ENCODE measurements at regions not wholly inside any gene's neighbourhood (a gene's known extent, or its start where the extent isn't known, plus 50 kb on each side); places are given as distances from the start of the nearest gene placed in this dataset.

DNA sequence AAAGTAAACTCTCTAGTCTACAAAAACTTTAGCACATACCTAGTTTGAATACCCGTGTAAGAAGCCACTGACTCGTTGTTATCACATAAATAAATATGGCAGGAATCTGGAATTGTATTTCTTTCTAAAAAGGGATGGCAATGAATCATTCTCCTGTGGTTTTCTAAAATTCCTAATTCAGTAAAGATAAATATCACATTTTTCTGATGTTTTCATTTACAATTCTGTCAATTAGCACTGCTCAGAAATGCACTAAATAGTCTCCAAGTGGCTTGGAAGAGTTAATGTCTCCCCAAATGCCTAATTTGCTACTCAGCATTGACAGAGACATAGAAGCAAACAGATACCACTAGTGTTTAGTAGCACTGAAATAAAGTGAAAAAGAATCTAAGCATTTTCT is 547.7 kb upstream of the SLITRK1 start:
- Histone ChIP-seq H3K4me2 (no peak overlapping the region), H3F3A (replicated peaks; ENCODE audit: low read depth) (no peaks in the 10 kb centered on the region), H3K9me2 (ENCODE audit: insufficient read depth) (no peaks in the 10 kb centered on the region), H3K36me3 (ENCODE audit: insufficient read depth) (no peaks in the 10 kb centered on the region), H3K4me1 (ENCODE audit: insufficient read depth) (no peaks in the 10 kb centered on the region), H4K20me1 (replicated peaks; ENCODE audit: insufficient read depth) (no peaks in the 10 kb centered on the region), H2AFZ (no peak overlapping the region), H3K27ac (ENCODE audit: low read depth) (no peak overlapping the region), H3K79me2 (replicated peaks; ENCODE audit: insufficient read depth) (no peaks in the 10 kb centered on the region), H3K27me3 (ENCODE audit: insufficient read depth) (no peaks in the 10 kb centered on the region), H3K4me3 (no peak overlapping the region)
- no peak overlapping the region for H3K27ac Mint-ChIP-seq
- no peaks in the 10 kb centered on the region for H3K9me3 Mint-ChIP-seq
- DNase-seq (ENCODE audit: low spot score) (no peak), ATAC-seq (no peak)
- H3K27me3 Mint-ChIP-seq (ENCODE audit: insufficient read depth, low read depth, poor library complexity), result no peaks in the 10 kb centered on the region
- TF ChIP-seq, protein P1, sequence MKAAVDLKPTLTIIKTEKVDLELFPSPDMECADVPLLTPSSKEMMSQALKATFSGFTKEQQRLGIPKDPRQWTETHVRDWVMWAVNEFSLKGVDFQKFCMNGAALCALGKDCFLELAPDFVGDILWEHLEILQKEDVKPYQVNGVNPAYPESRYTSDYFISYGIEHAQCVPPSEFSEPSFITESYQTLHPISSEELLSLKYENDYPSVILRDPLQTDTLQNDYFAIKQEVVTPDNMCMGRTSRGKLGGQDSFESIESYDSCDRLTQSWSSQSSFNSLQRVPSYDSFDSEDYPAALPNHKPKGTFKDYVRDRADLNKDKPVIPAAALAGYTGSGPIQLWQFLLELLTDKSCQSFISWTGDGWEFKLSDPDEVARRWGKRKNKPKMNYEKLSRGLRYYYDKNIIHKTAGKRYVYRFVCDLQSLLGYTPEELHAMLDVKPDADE (IDR thresholded peaks at IDR 0.05), result no peak
- TF ChIP-seq EZH2 (IDR thresholded peaks at IDR 0.05; ENCODE audit: low read depth, unreplicated experiment), result no peak
- TF ChIP-seq ZNF114 (CRISPR knock-in tag; IDR thresholded peaks at IDR 0.05), result no peak
- TF ChIP-seq, protein P2, sequence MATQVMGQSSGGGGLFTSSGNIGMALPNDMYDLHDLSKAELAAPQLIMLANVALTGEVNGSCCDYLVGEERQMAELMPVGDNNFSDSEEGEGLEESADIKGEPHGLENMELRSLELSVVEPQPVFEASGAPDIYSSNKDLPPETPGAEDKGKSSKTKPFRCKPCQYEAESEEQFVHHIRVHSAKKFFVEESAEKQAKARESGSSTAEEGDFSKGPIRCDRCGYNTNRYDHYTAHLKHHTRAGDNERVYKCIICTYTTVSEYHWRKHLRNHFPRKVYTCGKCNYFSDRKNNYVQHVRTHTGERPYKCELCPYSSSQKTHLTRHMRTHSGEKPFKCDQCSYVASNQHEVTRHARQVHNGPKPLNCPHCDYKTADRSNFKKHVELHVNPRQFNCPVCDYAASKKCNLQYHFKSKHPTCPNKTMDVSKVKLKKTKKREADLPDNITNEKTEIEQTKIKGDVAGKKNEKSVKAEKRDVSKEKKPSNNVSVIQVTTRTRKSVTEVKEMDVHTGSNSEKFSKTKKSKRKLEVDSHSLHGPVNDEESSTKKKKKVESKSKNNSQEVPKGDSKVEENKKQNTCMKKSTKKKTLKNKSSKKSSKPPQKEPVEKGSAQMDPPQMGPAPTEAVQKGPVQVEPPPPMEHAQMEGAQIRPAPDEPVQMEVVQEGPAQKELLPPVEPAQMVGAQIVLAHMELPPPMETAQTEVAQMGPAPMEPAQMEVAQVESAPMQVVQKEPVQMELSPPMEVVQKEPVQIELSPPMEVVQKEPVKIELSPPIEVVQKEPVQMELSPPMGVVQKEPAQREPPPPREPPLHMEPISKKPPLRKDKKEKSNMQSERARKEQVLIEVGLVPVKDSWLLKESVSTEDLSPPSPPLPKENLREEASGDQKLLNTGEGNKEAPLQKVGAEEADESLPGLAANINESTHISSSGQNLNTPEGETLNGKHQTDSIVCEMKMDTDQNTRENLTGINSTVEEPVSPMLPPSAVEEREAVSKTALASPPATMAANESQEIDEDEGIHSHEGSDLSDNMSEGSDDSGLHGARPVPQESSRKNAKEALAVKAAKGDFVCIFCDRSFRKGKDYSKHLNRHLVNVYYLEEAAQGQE (IDR thresholded peaks at IDR 0.05; ENCODE audit: unreplicated experiment), result no peak
- no peak overlapping the region for H3K4me3 Mint-ChIP-seq
- no peaks in the 10 kb centered on the region for H3K36me3 Mint-ChIP-seq (ENCODE audit: low read depth)
- peaks cover 6% of the 10 kb centered on the region; the same call in 2 of the 3 replicates for H3K4me1 Mint-ChIP-seq

DNA sequence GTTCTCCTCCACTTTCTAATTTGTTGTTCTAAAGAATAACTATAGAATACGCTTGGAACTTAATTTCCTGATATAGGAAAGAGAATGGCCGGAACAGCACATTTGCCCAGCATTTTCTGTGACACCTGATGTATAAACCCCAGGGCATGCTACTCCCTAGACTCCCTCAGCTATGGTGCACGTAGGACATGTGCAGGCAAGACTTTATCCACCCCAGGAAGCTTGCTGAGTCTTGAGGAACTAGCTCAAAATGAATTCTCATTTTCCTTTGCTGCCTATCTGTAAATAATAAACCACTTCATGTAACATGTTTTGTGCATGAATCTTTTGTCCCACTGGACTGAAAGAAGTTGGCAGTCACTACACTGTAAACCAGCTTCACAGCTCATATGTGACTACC is 535.8 kb upstream of the SLITRK1 start:
- H3K27me3 ChIP-seq (ENCODE audit: insufficient read depth), result no peaks in the 10 kb centered on the region
- DNase-seq (ENCODE audit: low spot score) (no peak), ATAC-seq (no peak)
- Mint-ChIP-seq H3K4me3 (no peak overlapping the region), H3K36me3 (ENCODE audit: low read depth) (peaks cover 7% of the 10 kb centered on the region), H3K9me3 (peaks cover 16% of the 10 kb centered on the region), H3K27me3 (ENCODE audit: insufficient read depth, low read depth, poor library complexity) (no peaks in the 10 kb centered on the region), H3K4me1 (no peaks in the 10 kb centered on the region), H3K27ac (no peak overlapping the region)
- no peak overlapping the region for H3K4me3 ChIP-seq
- no peaks in the 10 kb centered on the region for H3K4me1 ChIP-seq (ENCODE audit: insufficient read depth)
- no peaks in the 10 kb centered on the region for H4K20me1 ChIP-seq (replicated peaks; ENCODE audit: insufficient read depth)
- H3K36me3 ChIP-seq (ENCODE audit: insufficient read depth), result no peaks in the 10 kb centered on the region
- H3K4me2 ChIP-seq, result no peak overlapping the region
- H3K9me2 ChIP-seq (ENCODE audit: insufficient read depth), result peaks cover 8% of the 10 kb centered on the region; the same call in 1 of the 2 replicates
- no peaks in the 10 kb centered on the region for H3F3A ChIP-seq (replicated peaks; ENCODE audit: low read depth)
- no peak overlapping the region for H2AFZ ChIP-seq
- H3K79me2 ChIP-seq (replicated peaks; ENCODE audit: insufficient read depth), result no peaks in the 10 kb centered on the region
- H3K27ac ChIP-seq (ENCODE audit: low read depth), result no peak overlapping the region
- TF ChIP-seq, protein P2 (IDR thresholded peaks at IDR 0.05; ENCODE audit: unreplicated experiment), result no peak
- TF ChIP-seq NANOG (IDR thresholded peaks at IDR 0.05; ENCODE audit: borderline replicate concordance) (no peak), EZH2phosphoT487 (IDR thresholded peaks at IDR 0.05; ENCODE audit: unreplicated experiment) (no peak), ZNF114 (CRISPR knock-in tag; IDR thresholded peaks at IDR 0.05) (no peak), EZH2 (IDR thresholded peaks at IDR 0.05; ENCODE audit: low read depth, unreplicated experiment) (no peak)
- TF ChIP-seq, protein P3, sequence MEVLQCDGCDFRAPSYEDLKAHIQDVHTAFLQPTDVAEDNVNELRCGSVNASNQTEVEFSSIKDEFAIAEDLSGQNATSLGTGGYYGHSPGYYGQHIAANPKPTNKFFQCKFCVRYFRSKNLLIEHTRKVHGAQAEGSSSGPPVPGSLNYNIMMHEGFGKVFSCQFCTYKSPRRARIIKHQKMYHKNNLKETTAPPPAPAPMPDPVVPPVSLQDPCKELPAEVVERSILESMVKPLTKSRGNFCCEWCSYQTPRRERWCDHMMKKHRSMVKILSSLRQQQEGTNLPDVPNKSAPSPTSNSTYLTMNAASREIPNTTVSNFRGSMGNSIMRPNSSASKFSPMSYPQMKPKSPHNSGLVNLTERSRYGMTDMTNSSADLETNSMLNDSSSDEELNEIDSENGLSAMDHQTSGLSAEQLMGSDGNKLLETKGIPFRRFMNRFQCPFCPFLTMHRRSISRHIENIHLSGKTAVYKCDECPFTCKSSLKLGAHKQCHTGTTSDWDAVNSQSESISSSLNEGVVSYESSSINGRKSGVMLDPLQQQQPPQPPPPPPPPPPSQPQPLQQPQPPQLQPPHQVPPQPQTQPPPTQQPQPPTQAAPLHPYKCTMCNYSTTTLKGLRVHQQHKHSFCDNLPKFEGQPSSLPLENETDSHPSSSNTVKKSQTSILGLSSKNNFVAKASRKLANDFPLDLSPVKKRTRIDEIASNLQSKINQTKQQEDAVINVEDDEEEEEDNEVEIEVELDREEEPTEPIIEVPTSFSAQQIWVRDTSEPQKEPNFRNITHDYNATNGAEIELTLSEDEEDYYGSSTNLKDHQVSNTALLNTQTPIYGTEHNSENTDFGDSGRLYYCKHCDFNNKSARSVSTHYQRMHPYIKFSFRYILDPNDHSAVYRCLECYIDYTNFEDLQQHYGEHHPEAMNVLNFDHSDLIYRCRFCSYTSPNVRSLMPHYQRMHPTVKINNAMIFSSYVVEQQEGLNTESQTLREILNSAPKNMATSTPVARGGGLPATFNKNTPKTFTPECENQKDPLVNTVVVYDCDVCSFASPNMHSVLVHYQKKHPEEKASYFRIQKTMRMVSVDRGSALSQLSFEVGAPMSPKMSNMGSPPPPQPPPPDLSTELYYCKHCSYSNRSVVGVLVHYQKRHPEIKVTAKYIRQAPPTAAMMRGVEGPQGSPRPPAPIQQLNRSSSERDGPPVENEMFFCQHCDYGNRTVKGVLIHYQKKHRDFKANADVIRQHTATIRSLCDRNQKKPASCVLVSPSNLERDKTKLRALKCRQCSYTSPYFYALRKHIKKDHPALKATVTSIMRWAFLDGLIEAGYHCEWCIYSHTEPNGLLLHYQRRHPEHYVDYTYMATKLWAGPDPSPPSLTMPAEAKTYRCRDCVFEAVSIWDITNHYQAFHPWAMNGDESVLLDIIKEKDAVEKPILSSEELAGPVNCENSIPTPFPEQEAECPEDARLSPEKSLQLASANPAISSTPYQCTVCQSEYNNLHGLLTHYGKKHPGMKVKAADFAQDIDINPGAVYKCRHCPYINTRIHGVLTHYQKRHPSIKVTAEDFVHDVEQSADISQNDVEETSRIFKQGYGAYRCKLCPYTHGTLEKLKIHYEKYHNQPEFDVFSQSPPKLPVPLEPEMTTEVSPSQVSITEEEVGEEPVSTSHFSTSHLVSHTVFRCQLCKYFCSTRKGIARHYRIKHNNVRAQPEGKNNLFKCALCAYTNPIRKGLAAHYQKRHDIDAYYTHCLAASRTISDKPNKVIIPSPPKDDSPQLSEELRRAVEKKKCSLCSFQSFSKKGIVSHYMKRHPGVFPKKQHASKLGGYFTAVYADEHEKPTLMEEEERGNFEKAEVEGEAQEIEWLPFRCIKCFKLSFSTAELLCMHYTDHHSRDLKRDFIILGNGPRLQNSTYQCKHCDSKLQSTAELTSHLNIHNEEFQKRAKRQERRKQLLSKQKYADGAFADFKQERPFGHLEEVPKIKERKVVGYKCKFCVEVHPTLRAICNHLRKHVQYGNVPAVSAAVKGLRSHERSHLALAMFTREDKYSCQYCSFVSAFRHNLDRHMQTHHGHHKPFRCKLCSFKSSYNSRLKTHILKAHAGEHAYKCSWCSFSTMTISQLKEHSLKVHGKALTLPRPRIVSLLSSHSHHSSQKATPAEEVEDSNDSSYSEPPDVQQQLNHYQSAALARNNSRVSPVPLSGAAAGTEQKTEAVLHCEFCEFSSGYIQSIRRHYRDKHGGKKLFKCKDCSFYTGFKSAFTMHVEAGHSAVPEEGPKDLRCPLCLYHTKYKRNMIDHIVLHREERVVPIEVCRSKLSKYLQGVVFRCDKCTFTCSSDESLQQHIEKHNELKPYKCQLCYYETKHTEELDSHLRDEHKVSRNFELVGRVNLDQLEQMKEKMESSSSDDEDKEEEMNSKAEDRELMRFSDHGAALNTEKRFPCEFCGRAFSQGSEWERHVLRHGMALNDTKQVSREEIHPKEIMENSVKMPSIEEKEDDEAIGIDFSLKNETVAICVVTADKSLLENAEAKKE (CRISPR knock-in tag; IDR thresholded peaks at IDR 0.05), result no peak
